WTC11 (cell line): ENCODE measurements at regions not wholly inside any gene's neighbourhood (a gene's known extent, or its start where the extent isn't known, plus 50 kb on each side); places are given as distances from the start of the nearest gene placed in this dataset.

Experiments
- CTCF ChIP-seq: fragments of 200-600 bp; IDR thresholded peaks from 2 replicates; pipeline ENCODE4 v1.8.0; 2022; ENCODE audit warnings: antibody characterized with exemption
- ETV6 ChIP-seq: sonication (generic); formaldehyde crosslinking; IDR thresholded peaks from 2 replicates; pipeline ENCODE4 v1.8.1; 2022; ENCODE audit warnings: mild to moderate bottlenecking, missing genetic modification reagents
- HMGA2 ChIP-seq: fragments of 250-450 bp; sonication (Bioruptor Pico); IDR thresholded peaks from 2 replicates; pipeline ENCODE4 v1.4.0; 2021; ENCODE audit warnings: mild to moderate bottlenecking, moderate library complexity
- JUN ChIP-seq: sonication (generic); formaldehyde crosslinking; IDR thresholded peaks from 2 replicates; pipeline ENCODE4 v1.8.0; 2023; ENCODE audit warnings: mild to moderate bottlenecking, missing genetic modification reagents
- TF ChIP-seq, protein P1 (sequence below): sonication (generic); formaldehyde crosslinking; IDR thresholded peaks from 2 replicates; pipeline ENCODE4 v1.8.1; 2022; ENCODE audit warnings: missing genetic modification reagents, borderline replicate concordance
- TF ChIP-seq, protein P2 (sequence below): sonication (generic); formaldehyde crosslinking; IDR thresholded peaks from 2 replicates; pipeline ENCODE4 v1.8.0; 2023; ENCODE audit warnings: missing genetic modification reagents
- TF ChIP-seq, protein P3 (sequence below): sonication (generic); formaldehyde crosslinking; IDR thresholded peaks from 2 replicates; pipeline ENCODE4 v1.8.0; 2022; ENCODE audit warnings: mild to moderate bottlenecking, missing genetic modification reagents

- TF ChIP-seq HMGA2 (CRISPR knock-in tag) (no peak), CTCF (no peak), ETV6 (no peak), JUN (CRISPR knock-in tag) (no peak)
- TF ChIP-seq, protein P1, sequence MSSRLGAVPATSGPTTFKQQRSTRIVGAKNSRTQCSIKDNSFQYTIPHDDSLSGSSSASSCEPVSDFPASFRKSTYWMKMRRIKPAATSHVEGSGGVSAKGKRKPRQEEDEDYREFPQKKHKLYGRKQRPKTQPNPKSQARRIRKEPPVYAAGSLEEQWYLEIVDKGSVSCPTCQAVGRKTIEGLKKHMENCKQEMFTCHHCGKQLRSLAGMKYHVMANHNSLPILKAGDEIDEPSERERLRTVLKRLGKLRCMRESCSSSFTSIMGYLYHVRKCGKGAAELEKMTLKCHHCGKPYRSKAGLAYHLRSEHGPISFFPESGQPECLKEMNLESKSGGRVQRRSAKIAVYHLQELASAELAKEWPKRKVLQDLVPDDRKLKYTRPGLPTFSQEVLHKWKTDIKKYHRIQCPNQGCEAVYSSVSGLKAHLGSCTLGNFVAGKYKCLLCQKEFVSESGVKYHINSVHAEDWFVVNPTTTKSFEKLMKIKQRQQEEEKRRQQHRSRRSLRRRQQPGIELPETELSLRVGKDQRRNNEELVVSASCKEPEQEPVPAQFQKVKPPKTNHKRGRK (CRISPR knock-in tag) = no peak
- TF ChIP-seq, protein P2, sequence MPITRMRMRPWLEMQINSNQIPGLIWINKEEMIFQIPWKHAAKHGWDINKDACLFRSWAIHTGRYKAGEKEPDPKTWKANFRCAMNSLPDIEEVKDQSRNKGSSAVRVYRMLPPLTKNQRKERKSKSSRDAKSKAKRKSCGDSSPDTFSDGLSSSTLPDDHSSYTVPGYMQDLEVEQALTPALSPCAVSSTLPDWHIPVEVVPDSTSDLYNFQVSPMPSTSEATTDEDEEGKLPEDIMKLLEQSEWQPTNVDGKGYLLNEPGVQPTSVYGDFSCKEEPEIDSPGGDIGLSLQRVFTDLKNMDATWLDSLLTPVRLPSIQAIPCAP (CRISPR knock-in tag) = no peak
- TF ChIP-seq, protein P3, sequence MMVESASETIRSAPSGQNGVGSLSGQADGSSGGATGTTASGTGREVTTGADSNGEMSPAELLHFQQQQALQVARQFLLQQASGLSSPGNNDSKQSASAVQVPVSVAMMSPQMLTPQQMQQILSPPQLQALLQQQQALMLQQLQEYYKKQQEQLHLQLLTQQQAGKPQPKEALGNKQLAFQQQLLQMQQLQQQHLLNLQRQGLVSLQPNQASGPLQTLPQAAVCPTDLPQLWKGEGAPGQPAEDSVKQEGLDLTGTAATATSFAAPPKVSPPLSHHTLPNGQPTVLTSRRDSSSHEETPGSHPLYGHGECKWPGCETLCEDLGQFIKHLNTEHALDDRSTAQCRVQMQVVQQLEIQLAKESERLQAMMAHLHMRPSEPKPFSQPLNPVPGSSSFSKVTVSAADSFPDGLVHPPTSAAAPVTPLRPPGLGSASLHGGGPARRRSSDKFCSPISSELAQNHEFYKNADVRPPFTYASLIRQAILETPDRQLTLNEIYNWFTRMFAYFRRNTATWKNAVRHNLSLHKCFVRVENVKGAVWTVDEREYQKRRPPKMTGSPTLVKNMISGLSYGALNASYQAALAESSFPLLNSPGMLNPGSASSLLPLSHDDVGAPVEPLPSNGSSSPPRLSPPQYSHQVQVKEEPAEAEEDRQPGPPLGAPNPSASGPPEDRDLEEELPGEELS (CRISPR knock-in tag) = no peak
Observed at GRCh38 chr13:34012382-34012781, 194.4 kb downstream of the RFC3 start.
